ENCODE measurements at regions not wholly inside any gene's neighbourhood (a gene's known extent, or its start where the extent isn't known, plus 50 kb on each side); places are given as distances from the start of the nearest gene placed in this dataset.

DNA sequence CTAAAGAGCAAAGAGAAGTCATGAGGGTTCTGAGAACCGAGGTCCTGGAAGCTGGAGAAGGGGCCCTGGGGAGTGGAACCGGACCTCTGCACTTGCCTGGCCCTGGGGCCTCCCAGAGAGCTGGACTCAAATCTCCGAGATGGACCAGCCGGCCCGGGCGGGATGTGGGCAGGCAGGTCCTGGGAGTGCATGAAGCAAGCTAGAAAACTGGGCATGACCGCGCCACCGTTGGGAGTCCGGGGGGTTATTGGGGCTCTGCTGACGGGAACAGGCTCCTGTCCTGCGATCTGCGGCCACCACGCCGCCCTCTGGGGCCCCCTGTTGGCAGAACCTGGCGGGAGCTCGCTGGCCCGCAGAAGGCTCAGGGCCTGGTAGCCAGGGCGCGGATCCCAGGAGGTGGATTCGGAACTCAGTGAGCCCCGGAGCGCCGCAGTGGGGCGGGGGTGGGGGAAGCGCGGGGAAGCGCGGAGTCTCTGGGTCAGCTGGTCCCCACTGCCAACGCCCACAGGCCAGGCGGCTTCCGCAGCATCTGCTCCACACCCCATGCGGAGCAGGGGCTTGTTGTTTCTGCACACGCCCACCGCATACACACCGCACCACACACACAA lies 150.6 kb downstream of the ERCC6L2 start:
- Histone ChIP-seq H4K20me1 (ENCODE audit: control insufficient read depth, extremely low read depth, insufficient read depth, low read length) (no peaks in the 10 kb centered on the region), H3K9ac (ENCODE audit: control insufficient read depth, extremely low read depth, insufficient read depth, low read length) (no peak overlapping the region), H3K4me2 (ENCODE audit: control insufficient read depth, extremely low read depth, insufficient read depth, low read depth, low read length) (no peak overlapping the region), H2AFZ (ENCODE audit: control insufficient read depth, low read length) (no peak overlapping the region), H3K9me1 (ENCODE audit: control insufficient read depth, extremely low read depth, insufficient read depth, low read length) (no peaks in the 10 kb centered on the region), H3K79me2 (ENCODE audit: control insufficient read depth, insufficient read depth, low read length) (no peaks in the 10 kb centered on the region), H3K4me3 (ENCODE audit: control insufficient read depth in 2 of 3, extremely low read depth in 1 of 3, insufficient read depth in 2 of 3, low read depth in 1 of 3, low read length in 3 of 3) (no peak overlapping the region), H3K27ac (ENCODE audit: control insufficient read depth, insufficient read depth, low read length) (no peak overlapping the region), H3K27me3 (ENCODE audit: control insufficient read depth, extremely low read depth, insufficient read depth, low read length) (peaks cover 68% of the 10 kb centered on the region), H3K4me1 (ENCODE audit: control insufficient read depth, extremely low read depth, insufficient read depth, low read length) (no peaks in the 10 kb centered on the region), H3K9me3 (ENCODE audit: control insufficient read depth, low read depth, low read length) (no peaks in the 10 kb centered on the region), H3K36me3 (ENCODE audit: control insufficient read depth in 2 of 2, extremely low read depth in 1 of 2, insufficient read depth in 2 of 2, low read length in 2 of 2) (no peaks in the 10 kb centered on the region)
- FAIRE-seq = no peak
- dilution Hi-C loops (cut with MboI; ENCODE audit: extremely low pct_ligation_motif_present, low sequenced_read_pairs) = no loop called here
- no peak for DNase-seq (ENCODE audit: low read depth, low spot score)
- TF ChIP-seq EZH2 (IDR thresholded peaks at IDR 0.05; ENCODE audit: low read length) = no peak
- TF ChIP-seq, protein P1, sequence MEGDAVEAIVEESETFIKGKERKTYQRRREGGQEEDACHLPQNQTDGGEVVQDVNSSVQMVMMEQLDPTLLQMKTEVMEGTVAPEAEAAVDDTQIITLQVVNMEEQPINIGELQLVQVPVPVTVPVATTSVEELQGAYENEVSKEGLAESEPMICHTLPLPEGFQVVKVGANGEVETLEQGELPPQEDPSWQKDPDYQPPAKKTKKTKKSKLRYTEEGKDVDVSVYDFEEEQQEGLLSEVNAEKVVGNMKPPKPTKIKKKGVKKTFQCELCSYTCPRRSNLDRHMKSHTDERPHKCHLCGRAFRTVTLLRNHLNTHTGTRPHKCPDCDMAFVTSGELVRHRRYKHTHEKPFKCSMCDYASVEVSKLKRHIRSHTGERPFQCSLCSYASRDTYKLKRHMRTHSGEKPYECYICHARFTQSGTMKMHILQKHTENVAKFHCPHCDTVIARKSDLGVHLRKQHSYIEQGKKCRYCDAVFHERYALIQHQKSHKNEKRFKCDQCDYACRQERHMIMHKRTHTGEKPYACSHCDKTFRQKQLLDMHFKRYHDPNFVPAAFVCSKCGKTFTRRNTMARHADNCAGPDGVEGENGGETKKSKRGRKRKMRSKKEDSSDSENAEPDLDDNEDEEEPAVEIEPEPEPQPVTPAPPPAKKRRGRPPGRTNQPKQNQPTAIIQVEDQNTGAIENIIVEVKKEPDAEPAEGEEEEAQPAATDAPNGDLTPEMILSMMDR (optimal IDR thresholded peaks at IDR 0.05 in 1 of 3, IDR thresholded peaks at IDR 0.05 in 1 of 3, conservative IDR thresholded peaks at IDR 0.05 in 1 of 3; ENCODE audit: extremely low read depth in 1 of 3, insufficient read depth in 2 of 3, low read length in 3 of 3) = no peak

DNA sequence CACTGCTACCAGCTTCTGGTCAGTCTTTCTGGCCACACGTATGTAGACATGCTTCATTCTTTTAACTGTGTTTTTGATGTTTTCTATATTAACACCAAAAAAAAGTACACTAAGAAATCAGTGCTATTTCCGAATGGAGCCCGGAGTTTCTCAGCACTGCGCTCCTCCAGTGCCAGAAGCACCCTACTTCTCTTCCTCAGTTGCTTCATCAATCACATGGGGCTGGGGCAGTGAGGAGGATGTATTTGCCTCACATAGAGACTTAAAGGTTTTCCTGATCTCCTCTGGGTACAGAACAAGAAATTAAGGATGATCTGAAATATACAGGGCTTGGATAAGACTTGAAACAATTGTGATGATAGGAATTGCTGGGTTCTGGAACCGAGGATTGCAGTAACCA lies 148.0 kb downstream of the ERCC6L2 start:
- Histone ChIP-seq H2AFZ (ENCODE audit: control insufficient read depth, low read length) (no peak overlapping the region), H3K9me3 (ENCODE audit: control insufficient read depth, low read depth, low read length) (no peaks in the 10 kb centered on the region), H3K4me1 (ENCODE audit: control insufficient read depth, extremely low read depth, insufficient read depth, low read length) (peaks cover 3% of the 10 kb centered on the region), H4K20me1 (ENCODE audit: control insufficient read depth, extremely low read depth, insufficient read depth, low read length) (no peaks in the 10 kb centered on the region), H3K4me2 (ENCODE audit: control insufficient read depth, extremely low read depth, insufficient read depth, low read depth, low read length) (no peak overlapping the region), H3K27me3 (ENCODE audit: control insufficient read depth, extremely low read depth, insufficient read depth, low read length) (peaks cover 77% of the 10 kb centered on the region), H3K79me2 (ENCODE audit: control insufficient read depth, insufficient read depth, low read length) (no peaks in the 10 kb centered on the region), H3K36me3 (ENCODE audit: control insufficient read depth in 2 of 2, extremely low read depth in 1 of 2, insufficient read depth in 2 of 2, low read length in 2 of 2) (no peaks in the 10 kb centered on the region), H3K9me1 (ENCODE audit: control insufficient read depth, extremely low read depth, insufficient read depth, low read length) (no peaks in the 10 kb centered on the region), H3K4me3 (ENCODE audit: control insufficient read depth in 2 of 3, extremely low read depth in 1 of 3, insufficient read depth in 2 of 3, low read depth in 1 of 3, low read length in 3 of 3) (no peak overlapping the region), H3K27ac (ENCODE audit: control insufficient read depth, insufficient read depth, low read length) (no peak overlapping the region), H3K9ac (ENCODE audit: control insufficient read depth, extremely low read depth, insufficient read depth, low read length) (no peak overlapping the region)
- dilution Hi-C loops (cut with MboI; ENCODE audit: extremely low pct_ligation_motif_present, low sequenced_read_pairs) = no loop called here
- no peak for TF ChIP-seq EZH2 (IDR thresholded peaks at IDR 0.05; ENCODE audit: low read length)
- TF ChIP-seq, protein P1 (optimal IDR thresholded peaks at IDR 0.05 in 1 of 3, IDR thresholded peaks at IDR 0.05 in 1 of 3, conservative IDR thresholded peaks at IDR 0.05 in 1 of 3; ENCODE audit: extremely low read depth in 1 of 3, insufficient read depth in 2 of 3, low read length in 3 of 3) = no peak
- DNase-seq (ENCODE audit: low read depth, low spot score) (no peak), FAIRE-seq (no peak)

Measured in keratinocyte (primary cell).